HG03095 (cell line): ENCODE measurements at regions not wholly inside any gene's neighbourhood (a gene's known extent, or its start where the extent isn't known, plus 50 kb on each side); places are given as distances from the start of the nearest gene placed in this dataset.
"Not testable (repeated sequence)": the region's sequence is repeated elsewhere in the genome, so short reads cannot be mapped to it uniquely, and the experiment has no call there.

Source experiments
- ATAC-seq: cut with Tn5 transposase; IDR thresholded peaks from one replicate; pipeline ENCODE4 v1.9.1; 2021; ENCODE audit warnings: moderate library complexity; ENCODE audit not compliant: unreplicated experiment

GRCh38 chr13:55777612-55778011, 1363.1 kb upstream of the PRR20A start:
- ATAC-seq = no peak

DNA sequence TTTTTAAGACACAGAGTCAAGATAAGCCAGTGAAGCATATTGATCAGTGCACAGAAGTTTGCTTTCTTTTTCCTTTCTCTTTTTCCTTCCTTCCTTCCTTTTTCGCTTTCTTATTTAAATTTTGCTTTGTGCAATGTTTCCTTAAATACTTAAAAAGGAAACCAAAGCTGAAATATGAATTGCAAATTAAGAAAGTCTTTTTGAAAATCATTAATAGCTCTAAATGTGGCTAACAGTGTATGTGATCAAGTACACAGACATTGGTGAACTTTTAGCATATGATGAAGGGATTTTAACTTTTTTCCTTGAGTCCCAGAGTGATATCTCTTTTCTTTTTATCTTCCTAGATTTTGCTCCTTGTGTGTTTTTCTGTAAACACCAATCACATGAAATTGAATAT, 1356.9 kb upstream of the PRR20A start:
- no peak for ATAC-seq

DNA sequence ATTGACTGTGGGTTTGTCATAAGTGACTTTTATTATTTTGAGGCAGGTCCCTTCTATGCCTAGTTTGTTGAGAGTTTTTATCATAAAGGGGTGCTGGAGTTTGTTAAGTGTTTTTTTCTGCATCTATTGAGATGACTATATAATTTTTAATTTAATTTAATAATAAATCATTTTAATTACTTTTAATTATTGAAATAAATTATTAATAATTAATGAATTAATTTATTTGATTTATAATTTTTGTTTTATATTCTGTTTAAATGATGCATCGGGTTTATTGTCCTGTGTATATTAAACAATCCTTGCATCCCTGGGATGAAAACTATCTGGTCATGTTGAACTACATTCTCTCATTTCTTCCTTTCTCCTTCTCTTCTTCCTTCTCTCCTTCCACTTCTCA, 1352.2 kb upstream of the PRR20A start:
- ATAC-seq = no peak

- no peak for ATAC-seq
Measured at GRCh38 chr13:55792544-55793193, 1348.0 kb upstream of the PRR20A start.

GRCh38 chr13:55815458-55816033, 1325.2 kb upstream of the PRR20A start:
- no peak for ATAC-seq

DNA sequence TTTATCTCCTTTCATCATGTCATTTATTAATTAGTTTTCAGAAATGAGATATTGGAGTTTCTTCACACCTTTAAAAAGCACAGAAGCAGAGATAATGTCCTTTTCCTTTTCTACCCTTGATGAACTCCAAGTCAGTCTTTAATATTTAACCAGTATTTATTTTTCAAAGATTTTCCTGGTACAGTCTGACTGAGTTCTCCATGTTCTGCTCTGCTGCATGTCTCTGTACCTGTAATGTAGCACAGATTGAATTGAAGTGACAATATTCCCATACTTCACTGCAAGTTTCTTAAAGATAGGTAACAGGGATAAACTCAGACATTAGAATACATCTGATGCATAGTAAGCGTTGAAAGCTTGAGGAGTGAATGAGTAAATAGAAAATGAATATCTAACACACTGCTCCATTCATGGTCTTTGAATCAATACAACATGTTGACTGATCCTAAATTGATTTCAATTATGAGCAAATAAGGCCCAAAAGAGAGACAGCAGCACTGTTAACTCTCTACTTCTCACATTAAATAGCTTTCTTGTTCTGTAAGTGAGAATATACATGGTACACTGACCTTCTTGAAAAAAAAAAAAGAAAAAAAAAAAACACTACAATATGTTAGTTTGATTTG, 1323.6 kb upstream of the PRR20A start:
- no peak for ATAC-seq

GRCh38 chr13:55820817-55821216, 1319.9 kb upstream of the PRR20A start:
- ATAC-seq = no peak

GRCh38 chr13:55869648-55870047, 1271.1 kb upstream of the PRR20A start:
- no peak for ATAC-seq

- ATAC-seq = no peak
Measured at GRCh38 chr13:55887561-55887960, 1253.2 kb upstream of the PRR20A start.

- ATAC-seq = no peak
Measured at GRCh38 chr13:55893540-55893939, 1247.2 kb upstream of the PRR20A start.

DNA sequence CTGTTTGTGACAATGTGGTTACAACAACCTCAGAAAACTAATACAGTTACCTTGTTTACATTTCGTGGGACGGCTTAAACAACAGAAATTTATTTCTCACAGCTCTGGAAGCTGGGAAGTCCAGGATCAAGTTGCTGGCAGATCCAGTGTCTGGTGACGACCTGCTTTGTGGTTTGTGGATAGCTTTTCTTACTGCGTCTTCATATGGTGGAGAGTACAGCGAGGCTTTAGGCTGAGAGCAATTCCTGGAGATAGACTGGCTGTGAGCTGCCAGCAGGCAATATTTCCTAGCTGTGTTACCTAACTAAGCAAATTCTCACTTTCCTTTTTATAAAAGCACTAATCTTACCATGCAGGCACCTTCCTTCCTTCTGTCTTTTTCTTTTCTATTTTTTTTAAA, 1203.5 kb upstream of the PRR20A start:
- no peak for ATAC-seq

- no peak for ATAC-seq
Measured at GRCh38 chr13:55948175-55948574, 1192.5 kb upstream of the PRR20A start.

- ATAC-seq = no peak
Measured at GRCh38 chr13:55963934-55964333, 1176.8 kb upstream of the PRR20A start.

DNA sequence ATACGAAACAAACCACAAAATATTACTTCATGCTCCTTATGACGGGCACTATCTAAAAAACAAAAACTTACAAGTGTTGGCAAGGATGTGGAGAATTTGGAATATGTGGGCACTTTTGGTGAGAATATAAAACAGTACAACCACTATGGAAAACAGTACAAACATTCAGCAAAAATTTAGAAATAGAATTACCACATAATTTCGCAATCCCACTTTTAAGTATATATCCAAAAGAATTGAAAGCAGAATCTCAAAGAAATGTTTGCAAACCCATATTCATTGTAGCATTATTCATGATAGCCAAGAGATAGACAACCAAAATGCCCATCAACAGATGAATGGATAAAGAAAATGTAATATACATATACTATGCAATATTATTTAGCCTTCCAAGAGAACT, 1173.7 kb upstream of the PRR20A start:
- no peak for ATAC-seq

DNA sequence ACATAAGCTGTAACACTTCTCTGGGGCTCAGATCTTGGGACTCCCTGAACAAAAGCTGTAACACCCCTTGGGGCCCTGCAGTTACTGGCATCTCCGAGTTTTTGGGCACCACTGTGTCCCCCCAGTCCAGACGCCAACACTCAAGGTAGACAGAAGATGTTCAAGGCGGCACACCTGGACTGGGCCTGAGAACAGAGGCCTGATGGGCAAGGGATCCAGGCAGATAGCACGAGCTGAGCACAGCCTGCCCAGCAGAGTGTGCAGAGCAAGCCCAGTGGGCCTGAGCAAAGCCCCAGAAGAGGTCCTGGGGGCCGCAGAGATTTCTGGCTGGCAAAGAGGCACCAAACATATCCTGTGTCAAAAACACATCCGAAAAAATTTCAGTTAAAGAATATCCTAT, 1163.3 kb upstream of the PRR20A start:
- ATAC-seq = no peak

DNA sequence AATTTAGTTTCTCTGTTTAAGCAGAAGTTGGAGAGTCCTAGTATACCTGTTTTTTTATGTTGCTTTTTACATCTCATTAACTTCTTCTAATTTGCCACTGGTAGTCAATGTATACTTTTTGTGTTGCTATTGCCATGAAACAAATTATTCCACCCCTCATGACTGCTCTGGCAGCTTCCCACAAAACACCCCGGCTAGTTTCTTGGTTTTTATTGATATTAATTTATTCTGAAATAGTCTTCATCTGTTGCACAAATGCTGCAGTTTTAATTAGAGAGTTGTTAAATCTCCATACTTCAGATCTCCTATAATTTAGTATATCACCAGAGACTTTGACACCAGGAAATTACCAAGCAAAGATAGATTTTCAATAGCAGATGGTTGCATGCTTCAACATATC, 1159.3 kb upstream of the PRR20A start:
- no peak for ATAC-seq

DNA sequence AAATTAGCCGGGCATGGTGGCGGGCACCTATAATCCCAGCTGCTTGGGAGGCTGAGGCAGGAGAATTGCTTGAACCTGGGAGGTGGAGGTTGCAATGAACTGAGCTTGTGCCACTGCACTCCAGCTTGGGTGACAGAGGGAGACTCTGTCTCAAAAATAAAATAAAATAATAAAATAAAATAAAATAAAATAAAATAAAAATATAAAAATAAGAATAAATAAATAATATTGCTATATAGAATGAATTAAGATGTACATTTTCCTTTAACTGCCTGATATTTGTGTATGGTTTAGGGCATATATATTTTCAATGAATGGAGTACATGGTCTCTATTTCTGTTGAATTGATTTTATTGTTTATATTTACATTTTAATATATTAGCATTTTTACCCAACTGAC, 1156.7 kb upstream of the PRR20A start:
- ATAC-seq = not testable (repeated sequence)

GRCh38 chr13:55990631-55991030, 1150.1 kb upstream of the PRR20A start:
- no peak for ATAC-seq

GRCh38 chr13:55991666-55992065, 1149.1 kb upstream of the PRR20A start:
- no peak for ATAC-seq

DNA sequence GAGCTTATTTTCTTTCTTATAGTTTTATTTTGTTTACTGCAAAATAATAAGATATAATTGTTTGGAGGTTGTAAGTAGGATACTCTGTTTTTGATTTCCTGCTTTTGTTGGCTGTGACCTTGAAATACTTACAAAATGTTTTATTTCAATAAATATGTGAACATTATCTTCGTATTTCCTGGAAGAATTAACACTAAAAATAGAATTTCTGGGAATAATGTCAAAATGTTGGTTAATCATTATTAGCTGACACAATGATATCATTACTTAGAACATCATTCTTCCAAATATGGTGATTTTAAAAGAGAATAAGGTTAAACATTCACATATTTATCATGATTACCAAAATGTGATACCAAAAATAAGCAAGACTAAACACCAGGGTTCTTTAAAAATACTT, 1148.6 kb upstream of the PRR20A start:
- ATAC-seq = no peak

DNA sequence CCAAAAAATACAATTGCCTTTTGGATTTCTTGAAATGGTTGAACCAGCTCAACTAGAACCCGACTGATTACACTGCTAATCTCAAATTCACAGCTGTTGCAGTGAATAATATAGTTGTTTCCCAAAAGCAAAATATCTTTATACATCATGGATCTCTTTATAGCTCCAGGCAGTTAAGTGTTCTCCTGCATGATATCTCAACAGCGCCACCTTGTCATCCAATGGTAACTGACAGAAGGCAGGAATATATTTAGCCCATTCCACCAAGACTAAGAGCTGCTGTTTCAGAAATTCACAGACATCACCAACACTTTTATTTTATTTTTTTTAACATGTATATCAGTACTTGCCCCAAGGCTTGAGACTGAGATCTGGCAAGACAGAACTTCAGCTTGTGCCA, 1141.0 kb upstream of the PRR20A start:
- no peak for ATAC-seq

- no peak for ATAC-seq
Measured at GRCh38 chr13:56009418-56009817, 1131.3 kb upstream of the PRR20A start.

GRCh38 chr13:56012644-56013043, 1128.1 kb upstream of the PRR20A start:
- ATAC-seq = no peak
